ENCODE measurements at regions not wholly inside any gene's neighbourhood (a gene's known extent, or its start where the extent isn't known, plus 50 kb on each side); places are given as distances from the start of the nearest gene placed in this dataset.

DNA sequence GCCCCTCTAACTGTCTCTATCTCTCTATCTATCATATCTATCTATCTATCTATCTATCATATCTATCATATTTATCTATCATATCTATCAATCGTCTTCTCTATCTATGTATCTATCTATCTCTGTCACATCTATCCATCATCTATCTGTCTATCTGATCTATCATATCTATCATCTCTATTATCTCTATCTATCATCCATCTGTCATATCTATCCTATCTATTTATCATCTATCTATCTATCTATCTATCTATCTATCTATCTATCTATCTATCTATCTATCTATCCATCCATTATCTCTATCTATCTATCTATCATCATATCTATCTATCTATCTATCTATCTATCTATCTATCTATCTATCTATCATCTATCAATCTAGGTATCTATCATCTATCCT is 638.0 kb downstream of the DHX35 start (continued):
- TF ChIP-seq, protein P1, sequence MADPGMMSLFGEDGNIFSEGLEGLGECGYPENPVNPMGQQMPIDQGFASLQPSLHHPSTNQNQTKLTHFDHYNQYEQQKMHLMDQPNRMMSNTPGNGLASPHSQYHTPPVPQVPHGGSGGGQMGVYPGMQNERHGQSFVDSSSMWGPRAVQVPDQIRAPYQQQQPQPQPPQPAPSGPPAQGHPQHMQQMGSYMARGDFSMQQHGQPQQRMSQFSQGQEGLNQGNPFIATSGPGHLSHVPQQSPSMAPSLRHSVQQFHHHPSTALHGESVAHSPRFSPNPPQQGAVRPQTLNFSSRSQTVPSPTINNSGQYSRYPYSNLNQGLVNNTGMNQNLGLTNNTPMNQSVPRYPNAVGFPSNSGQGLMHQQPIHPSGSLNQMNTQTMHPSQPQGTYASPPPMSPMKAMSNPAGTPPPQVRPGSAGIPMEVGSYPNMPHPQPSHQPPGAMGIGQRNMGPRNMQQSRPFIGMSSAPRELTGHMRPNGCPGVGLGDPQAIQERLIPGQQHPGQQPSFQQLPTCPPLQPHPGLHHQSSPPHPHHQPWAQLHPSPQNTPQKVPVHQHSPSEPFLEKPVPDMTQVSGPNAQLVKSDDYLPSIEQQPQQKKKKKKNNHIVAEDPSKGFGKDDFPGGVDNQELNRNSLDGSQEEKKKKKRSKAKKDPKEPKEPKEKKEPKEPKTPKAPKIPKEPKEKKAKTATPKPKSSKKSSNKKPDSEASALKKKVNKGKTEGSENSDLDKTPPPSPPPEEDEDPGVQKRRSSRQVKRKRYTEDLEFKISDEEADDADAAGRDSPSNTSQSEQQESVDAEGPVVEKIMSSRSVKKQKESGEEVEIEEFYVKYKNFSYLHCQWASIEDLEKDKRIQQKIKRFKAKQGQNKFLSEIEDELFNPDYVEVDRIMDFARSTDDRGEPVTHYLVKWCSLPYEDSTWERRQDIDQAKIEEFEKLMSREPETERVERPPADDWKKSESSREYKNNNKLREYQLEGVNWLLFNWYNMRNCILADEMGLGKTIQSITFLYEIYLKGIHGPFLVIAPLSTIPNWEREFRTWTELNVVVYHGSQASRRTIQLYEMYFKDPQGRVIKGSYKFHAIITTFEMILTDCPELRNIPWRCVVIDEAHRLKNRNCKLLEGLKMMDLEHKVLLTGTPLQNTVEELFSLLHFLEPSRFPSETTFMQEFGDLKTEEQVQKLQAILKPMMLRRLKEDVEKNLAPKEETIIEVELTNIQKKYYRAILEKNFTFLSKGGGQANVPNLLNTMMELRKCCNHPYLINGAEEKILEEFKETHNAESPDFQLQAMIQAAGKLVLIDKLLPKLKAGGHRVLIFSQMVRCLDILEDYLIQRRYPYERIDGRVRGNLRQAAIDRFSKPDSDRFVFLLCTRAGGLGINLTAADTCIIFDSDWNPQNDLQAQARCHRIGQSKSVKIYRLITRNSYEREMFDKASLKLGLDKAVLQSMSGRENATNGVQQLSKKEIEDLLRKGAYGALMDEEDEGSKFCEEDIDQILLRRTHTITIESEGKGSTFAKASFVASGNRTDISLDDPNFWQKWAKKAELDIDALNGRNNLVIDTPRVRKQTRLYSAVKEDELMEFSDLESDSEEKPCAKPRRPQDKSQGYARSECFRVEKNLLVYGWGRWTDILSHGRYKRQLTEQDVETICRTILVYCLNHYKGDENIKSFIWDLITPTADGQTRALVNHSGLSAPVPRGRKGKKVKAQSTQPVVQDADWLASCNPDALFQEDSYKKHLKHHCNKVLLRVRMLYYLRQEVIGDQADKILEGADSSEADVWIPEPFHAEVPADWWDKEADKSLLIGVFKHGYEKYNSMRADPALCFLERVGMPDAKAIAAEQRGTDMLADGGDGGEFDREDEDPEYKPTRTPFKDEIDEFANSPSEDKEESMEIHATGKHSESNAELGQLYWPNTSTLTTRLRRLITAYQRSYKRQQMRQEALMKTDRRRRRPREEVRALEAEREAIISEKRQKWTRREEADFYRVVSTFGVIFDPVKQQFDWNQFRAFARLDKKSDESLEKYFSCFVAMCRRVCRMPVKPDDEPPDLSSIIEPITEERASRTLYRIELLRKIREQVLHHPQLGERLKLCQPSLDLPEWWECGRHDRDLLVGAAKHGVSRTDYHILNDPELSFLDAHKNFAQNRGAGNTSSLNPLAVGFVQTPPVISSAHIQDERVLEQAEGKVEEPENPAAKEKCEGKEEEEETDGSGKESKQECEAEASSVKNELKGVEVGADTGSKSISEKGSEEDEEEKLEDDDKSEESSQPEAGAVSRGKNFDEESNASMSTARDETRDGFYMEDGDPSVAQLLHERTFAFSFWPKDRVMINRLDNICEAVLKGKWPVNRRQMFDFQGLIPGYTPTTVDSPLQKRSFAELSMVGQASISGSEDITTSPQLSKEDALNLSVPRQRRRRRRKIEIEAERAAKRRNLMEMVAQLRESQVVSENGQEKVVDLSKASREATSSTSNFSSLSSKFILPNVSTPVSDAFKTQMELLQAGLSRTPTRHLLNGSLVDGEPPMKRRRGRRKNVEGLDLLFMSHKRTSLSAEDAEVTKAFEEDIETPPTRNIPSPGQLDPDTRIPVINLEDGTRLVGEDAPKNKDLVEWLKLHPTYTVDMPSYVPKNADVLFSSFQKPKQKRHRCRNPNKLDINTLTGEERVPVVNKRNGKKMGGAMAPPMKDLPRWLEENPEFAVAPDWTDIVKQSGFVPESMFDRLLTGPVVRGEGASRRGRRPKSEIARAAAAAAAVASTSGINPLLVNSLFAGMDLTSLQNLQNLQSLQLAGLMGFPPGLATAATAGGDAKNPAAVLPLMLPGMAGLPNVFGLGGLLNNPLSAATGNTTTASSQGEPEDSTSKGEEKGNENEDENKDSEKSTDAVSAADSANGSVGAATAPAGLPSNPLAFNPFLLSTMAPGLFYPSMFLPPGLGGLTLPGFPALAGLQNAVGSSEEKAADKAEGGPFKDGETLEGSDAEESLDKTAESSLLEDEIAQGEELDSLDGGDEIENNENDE (IDR thresholded peaks at IDR 0.05; ENCODE audit: insufficient replicate concordance, low read length), result no peak
- TF ChIP-seq KDM4A (IDR thresholded peaks at IDR 0.05; ENCODE audit: low read depth, low read length, severe bottlenecking) (no peak), SIRT6 (IDR thresholded peaks at IDR 0.05; ENCODE audit: low read length) (no peak), KDM1A (IDR thresholded peaks at IDR 0.05; ENCODE audit: borderline replicate concordance, low read length) (no peak), RAD21 (IDR thresholded peaks at IDR 0.05 in 1 of 2, conservative IDR thresholded peaks at IDR 0.05 in 1 of 2; ENCODE audit: low read depth in 2 of 2, low read length in 2 of 2) (no peak), SUZ12 (IDR thresholded peaks at IDR 0.05; ENCODE audit: low read length) (no peak), SIX5 (IDR thresholded peaks at IDR 0.05; ENCODE audit: low read depth, low read length) (no peak)
